ENCODE measurements at regions not wholly inside any gene's neighbourhood (a gene's known extent, or its start where the extent isn't known, plus 50 kb on each side); places are given as distances from the start of the nearest gene placed in this dataset.
A peak's percentile ranks its signal among the peaks of the same experiment; 100 is the strongest.
"Not testable (repeated sequence)": the region's sequence is repeated elsewhere in the genome, so short reads cannot be mapped to it uniquely, and the experiment has no call there.

DNA sequence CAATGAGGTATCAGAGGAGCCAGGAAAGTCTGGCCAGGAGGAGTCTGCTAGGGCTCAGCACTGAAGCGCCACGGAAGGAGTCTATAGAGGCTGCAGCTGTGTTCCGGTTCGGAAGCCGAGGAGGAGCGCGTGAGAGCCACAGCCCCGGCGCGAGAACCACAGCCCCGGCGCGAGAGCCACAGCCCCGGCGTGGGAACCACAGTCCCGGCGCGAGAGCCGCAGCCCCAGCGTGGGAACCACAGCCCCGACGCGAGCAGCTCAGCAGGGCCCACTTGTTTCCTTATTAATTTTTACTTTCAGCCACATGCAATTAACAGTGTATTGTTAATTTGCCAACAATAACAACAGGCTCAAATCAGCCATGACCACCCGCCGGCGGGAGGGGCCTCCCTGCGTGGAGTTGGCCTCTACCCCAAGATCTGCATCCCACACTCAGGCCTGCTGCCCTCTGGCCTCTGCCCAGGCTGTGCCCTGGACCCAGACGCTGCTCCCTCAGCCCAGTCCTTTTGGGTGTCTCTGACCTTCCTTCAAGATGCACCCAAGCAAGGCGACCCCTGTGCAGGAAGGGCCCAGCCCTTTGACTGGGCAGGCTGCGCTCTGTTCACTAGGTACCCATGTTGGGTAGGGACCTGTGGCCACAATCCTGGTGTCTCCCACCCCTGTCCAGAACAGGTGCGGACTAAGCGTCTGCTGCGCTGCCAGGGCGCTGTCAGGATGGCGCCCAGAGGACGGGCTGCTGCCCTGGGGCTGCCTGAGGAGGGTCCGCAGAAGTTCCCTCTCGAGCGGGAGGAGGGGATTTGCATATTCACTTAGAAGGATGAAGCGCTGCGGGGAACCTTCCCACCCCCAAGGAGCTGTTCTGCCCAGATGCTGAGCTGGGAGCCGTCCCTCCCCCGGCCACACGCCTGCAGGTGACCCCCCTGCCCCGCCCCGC is 113.8 kb downstream of the ADRA2C start:
- TF ChIP-seq POLR2A (IDR thresholded peaks at IDR 0.05; ENCODE audit: low read depth, low read length) (no peak), POLR2AphosphoS5 (IDR thresholded peaks at IDR 0.05; ENCODE audit: low read depth, low read length) (no peak), TAF1 (IDR thresholded peaks at IDR 0.05; ENCODE audit: borderline replicate concordance, low read depth, low read length) (no peak)
- FAIRE-seq: no peak
- DNase-seq (ENCODE audit: insufficient read length): peak; percentile 13

DNA sequence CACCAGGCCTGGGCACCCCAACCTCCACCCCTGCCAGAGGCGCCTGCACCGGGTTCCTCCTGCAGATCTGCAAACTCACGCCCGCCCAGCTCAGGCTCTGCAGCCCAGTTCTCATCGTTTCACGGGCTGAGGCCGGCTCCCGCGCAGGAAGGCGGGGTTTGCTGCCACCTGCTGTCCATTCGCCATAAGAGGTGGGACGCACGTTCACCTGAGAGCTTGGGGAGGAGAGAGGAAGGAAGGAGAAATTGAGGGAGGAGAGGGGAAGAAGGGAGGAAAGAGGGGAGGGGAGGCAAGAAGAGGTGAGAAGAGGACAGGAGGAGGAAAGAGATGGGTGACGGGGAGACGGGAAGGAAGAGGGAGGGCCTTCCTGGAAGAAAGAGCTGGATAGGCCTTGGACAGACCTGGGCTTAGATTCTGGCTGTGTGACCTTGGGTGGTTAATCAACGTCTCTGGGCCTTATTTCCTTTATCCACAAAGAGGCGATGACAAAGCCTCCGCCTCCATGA is 114.5 kb downstream of the ADRA2C start:
- peak; percentile 66 for DNase-seq (ENCODE audit: insufficient read length)
- TF ChIP-seq TAF1 (IDR thresholded peaks at IDR 0.05; ENCODE audit: borderline replicate concordance, low read depth, low read length) (no peak), POLR2A (IDR thresholded peaks at IDR 0.05; ENCODE audit: low read depth, low read length) (no peak), POLR2AphosphoS5 (IDR thresholded peaks at IDR 0.05; ENCODE audit: low read depth, low read length) (no peak)
- no peak for FAIRE-seq

DNA sequence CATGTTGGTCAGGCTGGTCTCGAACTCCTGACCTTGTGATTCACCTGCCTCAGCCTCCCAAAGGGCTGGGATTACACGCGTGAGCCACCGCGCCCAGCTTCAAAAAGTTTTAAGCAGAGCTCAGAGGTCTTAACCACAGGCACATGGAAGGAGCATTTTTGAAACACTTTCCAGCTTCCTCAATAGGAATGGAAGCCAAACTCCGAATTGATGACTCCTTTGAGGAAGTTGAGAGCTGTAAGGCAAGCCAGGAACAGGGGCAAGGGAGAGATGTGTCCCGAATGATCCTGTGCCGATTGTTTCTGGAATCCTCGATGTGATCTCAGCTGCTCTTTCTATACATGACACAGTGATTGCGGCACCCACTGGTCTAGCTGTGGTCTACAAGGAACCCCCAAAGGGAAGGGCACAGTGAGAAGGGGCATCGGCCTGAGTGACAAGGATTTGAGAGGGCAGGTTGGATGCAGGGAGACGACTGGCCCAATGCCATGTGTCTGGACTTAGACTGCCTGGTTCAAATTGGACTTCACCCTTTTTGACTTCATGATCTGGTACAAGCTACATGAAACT is 116.2 kb downstream of the ADRA2C start:
- FAIRE-seq; DNase-seq (ENCODE audit: insufficient read length): not testable (repeated sequence)

DNA sequence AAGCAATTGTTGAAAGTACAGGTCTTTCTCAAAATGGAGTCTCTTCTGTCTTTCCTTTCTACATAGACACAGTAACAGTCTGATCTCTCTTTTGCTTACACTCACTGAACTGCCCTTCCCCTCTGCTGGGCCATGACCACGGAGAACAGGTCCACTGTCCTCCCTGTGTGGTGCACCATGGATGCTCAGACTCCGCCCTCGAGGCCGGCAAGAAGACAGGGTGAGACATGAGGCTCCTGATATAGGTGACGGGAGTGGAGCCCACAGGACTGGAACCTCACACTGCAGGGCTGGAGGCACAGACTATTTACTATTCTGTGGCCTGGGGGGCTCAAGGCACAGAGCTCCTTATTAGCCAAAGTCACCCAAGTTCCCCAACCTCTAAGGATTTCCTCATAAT is 118.1 kb downstream of the ADRA2C start:
- not testable (repeated sequence) for FAIRE-seq

DNA sequence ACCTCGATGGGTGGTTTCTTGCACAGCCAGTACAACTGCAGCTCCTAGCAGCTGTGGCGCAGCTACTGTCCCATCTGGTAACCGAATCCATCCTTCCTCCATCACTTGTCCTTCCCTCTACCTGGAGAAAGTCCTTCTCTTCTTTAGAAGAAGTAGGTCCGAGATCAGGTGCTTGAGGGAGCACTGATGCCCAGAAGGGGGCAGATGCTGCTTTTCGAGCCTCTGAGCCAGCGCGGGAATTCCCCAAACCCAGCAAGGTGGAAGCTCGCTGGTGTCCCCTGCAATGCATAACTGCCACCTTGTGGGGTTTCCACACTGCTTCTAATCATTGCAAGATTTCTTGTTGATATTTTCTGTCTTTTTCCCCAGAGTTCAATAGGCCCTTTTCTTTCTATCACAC is 127.4 kb downstream of the ADRA2C start:
- not testable (repeated sequence) for FAIRE-seq; DNase-seq (ENCODE audit: insufficient read length)

More for the DNA sequence above, 118.1 kb downstream of the ADRA2C start:
- DNase-seq (ENCODE audit: insufficient read length): not testable (repeated sequence)

DNA sequence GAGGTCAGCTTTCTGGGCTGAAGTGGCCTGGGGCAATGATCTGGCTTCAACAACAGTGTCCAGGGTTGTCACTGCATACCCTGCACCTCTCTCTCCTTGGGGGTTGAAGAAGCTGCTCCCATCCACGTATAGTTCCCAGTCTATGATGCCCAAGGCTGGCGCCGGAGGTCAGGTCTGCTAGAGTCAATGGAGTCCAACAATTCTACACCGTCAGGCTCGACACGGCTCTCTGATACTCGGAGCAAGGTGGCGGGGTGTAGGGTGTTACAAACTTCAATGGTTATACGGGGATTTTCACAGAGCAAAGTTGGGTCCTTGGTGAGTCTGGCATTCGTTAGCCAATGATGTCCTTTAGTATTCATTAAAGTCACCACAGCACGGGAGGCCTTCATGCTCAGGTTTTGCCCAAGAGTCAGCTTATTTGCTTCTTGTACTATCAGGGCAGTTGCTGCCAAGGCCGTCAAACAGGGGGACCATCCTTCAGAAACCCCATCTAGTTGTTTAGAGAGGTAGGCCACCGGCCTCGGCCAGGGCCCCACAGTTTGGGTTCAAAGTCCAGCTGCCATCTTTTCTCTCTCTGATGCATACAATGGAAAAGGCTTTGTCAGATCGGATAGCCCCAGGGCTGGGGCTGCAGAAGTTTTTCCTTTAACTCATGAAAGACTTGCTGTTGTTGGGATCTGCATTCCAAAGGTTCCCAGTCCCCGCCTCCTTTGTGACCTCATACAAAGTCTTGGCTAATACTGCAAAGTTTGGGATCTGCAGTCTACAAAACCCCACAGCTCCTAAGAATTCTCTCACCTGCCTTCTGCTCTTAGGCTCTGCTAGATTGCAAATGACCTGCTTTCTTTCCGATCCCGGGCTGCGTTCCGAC is 128.1 kb downstream of the ADRA2C start:
- not testable (repeated sequence) for FAIRE-seq; DNase-seq (ENCODE audit: insufficient read length)

DNA sequence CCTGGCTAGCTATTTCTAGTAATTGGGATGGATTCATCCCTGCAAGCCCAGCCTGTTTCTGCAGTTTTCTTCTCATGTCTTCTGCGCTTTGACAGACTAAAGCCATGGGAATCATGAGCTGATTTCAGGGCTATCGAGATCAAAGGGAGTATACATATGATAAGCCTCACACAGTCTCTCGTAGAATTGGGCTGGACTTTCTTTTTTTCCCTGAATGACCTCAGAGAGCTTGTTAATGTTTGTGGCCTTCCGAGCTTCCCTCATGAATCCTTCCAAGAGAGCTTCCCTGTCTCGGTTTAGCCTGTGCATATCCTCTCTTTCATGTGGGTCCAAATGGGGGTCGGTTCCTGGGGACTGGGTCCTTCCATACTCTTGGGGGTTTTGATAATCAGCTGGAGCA is 130.3 kb downstream of the ADRA2C start:
- FAIRE-seq (no peak), DNase-seq (ENCODE audit: insufficient read length) (no peak)

DNA sequence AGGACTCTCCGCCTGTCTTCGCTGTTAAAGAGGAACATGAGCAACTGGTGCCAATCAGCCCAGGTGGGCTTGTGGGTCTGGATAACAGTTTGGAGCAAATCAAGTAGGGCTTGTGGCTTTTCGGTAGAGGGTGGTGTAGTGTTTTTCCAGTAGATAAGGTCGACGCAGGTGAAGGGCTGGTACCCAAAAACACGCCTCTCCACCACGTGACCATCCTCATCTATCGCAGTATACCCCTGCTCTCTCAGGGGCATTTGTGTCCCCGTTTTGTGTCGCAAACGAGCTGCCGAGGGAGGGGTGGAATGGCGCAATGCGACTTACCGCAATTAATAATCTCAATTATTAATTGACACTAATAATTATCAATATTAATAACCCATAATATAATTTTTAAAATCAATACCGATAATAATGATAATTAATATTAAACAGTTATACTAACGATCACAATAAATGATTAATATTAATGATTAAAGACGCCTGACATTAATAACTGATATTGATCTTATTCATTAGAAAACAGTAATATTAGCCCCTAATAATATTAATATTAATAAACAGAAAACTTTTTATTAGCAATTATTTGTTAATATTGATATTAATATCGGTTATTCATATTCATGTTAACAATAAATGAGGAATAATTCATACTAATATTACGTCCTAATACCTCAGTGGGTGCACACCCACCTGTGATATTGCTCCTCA is 130.8 kb downstream of the ADRA2C start:
- DNase-seq (ENCODE audit: insufficient read length); FAIRE-seq: not testable (repeated sequence)

More for the DNA sequence above, 130.3 kb downstream of the ADRA2C start:
- TF ChIP-seq TAF1 (IDR thresholded peaks at IDR 0.05; ENCODE audit: borderline replicate concordance, low read depth, low read length) (no peak), POLR2AphosphoS5 (IDR thresholded peaks at IDR 0.05; ENCODE audit: low read depth, low read length) (no peak), POLR2A (IDR thresholded peaks at IDR 0.05; ENCODE audit: low read depth, low read length) (no peak)

DNA sequence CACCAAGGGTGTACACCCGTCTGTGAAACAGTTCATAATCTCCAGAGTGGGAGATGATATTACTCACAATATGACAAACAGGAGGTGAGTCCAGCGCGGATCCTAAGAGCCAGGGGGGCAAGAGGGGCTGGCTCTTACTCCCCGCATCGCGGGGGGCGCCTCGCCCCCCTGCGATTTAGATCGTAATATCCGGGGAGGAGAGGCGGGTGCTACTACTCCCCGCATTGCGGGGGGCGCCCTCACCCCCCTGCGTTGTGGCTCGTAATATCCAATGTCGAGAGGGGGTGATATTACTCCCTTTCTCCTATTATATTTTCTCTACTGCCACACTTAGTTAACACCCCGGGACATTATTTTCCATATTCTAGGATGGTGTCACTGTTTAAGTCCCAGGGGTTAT is 131.9 kb downstream of the ADRA2C start:
- no peak for FAIRE-seq
- DNase-seq (ENCODE audit: insufficient read length): no peak
- TF ChIP-seq POLR2A (IDR thresholded peaks at IDR 0.05; ENCODE audit: low read depth, low read length) (no peak), TAF1 (IDR thresholded peaks at IDR 0.05; ENCODE audit: borderline replicate concordance, low read depth, low read length) (no peak), POLR2AphosphoS5 (IDR thresholded peaks at IDR 0.05; ENCODE audit: low read depth, low read length) (no peak)

DNA sequence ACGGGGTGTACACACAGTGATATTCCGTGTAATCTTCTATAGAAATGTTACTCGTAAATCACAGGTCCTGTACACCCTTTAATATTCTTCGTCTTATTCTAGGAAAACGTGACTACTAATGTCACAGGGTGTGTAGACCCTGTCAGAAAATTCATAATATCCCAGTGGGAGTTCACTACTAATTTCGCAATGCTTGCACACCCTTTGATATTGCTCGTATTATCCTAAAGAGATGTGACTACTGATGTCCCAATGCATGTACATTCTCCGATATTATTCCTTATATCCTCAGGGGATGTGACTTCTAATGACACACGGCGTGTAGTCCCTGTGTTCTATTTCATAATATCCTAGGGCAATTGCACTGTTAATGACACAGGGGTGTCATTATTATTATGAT is 132.7 kb downstream of the ADRA2C start:
- not testable (repeated sequence) for DNase-seq (ENCODE audit: insufficient read length); FAIRE-seq

DNA sequence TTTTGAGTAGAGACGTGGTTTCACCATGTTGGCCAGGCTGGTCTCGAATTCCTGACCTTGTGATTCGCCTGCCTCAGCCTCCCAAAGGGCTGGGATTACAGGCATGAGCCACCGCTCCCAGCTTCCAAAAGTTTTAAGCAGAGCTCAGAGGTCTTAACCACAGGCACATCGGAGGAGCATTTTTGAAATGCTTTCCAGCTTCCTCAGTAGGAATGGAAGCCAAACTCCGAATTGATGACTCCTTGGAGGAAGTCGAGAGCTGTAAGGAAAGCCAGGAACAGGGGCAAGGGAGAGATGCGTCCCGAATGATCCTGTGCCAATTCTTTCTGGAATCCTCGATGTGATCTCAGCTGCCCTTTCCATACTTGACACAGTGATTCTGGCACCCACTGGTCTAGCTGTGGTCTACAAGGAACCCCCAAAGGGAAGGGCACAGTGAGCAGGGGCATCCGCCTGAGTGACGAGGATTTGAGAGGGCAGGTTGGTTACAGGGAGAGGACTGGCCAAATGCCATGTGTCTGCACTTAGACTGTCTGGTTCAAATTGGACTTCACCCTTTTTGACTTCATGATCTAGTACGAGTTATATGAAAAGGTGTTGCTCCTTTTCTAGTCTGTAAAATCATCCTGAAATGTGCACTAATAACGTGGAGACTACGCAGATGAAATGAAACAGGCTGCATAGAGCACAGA is 138.2 kb downstream of the ADRA2C start:
- not testable (repeated sequence) for DNase-seq (ENCODE audit: insufficient read length); FAIRE-seq

DNA sequence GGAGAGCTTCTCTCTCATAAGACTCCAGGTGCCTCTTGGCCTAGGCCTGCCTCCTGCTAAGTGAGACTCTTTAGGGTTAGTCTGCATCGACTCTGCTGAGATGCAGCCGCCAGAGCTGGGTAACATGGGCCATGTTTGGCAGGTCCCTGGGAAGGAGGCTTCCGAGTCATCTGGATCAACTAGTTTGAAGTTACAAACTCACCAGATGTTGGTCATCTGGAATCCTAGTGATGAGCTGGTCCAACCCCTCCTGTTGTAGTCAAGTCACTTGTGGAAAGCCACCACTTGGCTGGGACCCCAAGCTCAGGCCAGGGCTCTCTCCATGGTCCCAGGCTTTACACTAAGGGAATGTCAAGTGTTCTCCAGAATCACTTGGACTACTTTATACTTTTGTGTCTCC is 143.4 kb downstream of the ADRA2C start:
- not testable (repeated sequence) for DNase-seq (ENCODE audit: insufficient read length); FAIRE-seq

DNA sequence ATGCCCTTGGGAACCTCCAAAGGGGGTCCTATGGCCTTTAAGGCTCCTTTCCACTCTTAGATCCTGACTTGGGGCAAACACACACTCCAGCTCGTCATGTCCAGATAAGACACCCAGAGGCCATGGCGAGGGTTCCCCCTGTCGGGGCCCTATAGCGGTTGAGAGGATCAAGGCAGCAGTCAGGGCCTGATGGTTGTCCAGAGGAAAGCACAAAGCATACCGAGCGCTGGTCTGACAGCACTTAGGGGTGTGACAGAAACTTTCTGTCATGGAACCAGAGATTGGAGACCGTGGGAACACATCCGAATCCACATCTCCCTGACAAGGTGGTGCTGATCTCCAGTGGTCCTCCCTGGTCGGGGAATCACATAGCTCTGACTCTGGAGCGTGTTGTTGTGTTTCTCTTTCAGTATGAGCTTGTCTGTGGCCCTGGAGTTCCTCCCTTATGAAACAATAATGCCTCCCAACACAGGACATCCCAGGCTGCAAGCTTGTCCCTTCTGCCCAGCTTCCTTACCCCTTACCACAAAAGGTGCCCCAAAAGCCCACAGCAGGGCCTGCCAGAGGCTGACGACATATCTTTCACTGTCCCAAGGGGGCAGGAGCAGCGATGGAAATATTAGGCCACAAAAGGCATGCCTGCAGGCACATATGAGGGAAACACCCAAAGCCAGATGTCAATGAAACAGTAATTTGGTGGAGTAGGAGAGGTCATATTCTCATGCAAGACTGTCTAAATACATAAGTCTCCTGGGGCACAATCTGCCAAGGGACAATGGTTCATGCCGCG is 144.2 kb downstream of the ADRA2C start:
- DNase-seq (ENCODE audit: insufficient read length); FAIRE-seq: not testable (repeated sequence)

All from GM12892 (cell line).